ENCODE measurements at regions not wholly inside any gene's neighbourhood (a gene's known extent, or its start where the extent isn't known, plus 50 kb on each side); places are given as distances from the start of the nearest gene placed in this dataset.

DNA sequence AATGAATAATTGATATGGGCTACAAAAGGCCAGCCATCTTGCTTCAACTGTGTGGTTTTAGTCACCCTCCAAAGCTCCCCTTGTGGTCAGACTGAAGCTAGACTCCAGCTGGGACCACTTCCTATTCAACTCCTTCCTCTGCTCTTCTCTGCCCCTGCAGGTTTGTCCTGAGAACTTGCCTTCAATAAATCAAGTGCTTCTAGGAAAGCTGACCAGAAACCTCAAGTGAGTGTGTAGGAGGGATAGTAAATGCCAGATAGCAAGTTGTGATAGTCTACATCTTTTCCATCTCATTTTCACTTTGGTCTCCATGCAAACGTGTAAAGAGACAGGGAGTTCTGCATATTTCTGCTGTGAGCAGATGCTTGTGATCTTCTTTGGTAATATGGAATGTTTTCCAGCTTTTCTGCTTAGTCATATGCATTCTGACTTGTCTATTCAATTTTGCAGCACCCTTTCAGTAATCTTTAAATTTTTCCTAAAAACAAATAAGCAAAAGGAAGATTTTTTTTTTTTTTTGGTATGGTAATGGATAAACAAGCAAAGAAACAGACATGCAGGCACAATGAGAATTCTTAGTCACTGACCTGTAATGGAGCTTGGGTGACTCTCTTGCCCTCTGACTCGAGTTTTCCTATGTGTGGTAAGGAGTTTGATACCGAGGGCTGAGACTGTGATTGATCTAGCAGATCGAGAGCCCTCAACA, 201.3 kb upstream of the BTBD3 start:
- peak; percentile 97 for FAIRE-seq

DNA sequence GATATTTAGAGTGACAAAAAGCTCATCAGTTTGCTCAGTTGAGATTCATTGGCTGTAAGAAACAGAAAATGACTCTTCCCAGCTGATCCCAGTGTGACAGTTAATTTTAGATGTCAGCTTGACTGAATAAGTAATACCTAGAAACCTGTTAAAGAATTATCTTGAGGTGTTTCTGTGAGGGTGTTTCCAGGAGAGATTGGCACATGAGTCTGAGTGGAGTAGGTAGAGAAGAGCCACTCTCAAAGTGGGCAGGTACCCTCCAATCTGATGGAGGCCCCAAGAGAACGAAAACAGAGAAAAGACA, 200.8 kb upstream of the BTBD3 start:
- FAIRE-seq: no peak

DNA sequence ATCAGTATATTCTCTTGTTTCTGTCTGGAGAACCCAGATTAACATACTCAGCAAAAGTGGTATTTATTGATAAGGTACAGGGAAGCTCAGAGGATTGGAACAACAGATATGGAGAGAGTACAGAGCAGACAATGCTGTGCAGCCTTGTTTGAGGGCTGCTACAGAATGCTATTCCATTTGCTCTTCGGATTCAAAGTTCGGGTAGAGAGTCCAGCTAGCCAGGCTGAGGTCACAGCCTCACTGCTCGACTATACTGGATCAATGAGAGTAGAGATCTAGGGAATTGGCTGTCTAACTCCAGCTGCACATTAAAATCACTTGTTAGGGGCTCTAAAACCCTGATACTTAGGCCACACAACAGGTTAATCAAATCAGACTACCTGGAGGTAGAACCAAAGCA, 200.1 kb upstream of the BTBD3 start:
- no peak for FAIRE-seq

DNA sequence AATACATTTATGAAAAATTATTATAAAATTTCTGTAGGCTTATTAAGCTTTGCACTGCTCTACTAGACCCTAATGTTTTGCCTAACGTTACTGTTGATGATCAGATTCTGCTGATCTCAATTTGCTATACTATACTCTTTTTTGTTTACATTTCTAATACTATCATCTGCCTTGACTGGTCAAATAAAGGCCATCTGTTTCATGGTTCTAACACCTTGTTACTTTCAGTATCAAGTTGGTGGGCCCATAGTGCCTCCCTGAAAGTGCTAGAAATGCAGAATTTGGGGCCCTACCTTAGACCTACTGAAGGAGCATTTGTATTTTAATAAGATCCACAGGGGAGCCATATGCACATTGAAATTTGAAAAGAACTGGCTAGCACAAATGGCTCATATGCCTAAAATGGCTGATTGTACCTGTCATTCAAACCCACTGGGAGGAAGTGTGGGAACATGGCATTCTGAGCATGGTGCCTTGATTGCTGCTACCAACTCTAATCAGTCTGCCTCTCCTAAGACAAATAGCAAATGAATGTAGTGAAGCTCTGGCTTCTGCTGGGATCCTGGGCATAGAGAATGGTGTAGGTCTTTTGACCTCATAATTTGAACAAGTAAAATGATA, 199.1 kb upstream of the BTBD3 start:
- FAIRE-seq: peak; percentile 95

DNA sequence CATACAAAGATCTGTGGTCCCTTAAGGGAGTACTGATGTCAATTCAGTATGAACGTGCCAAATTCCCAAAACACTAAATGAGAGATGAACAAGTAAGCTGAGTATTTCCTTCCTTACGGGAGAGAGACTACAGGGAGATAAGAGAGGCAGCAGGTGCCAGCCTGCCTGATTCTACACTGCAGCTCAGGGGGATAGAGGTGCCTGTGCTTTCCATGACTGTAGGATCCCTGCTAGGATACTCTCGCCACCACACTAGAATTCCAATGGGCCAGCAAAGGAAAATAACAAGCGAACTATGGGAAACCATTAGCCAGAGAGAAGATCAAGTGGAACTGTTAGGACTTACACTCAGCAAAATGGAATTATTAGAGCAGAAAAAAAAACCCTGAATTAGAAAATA, 198.5 kb upstream of the BTBD3 start:
- FAIRE-seq: no peak

DNA sequence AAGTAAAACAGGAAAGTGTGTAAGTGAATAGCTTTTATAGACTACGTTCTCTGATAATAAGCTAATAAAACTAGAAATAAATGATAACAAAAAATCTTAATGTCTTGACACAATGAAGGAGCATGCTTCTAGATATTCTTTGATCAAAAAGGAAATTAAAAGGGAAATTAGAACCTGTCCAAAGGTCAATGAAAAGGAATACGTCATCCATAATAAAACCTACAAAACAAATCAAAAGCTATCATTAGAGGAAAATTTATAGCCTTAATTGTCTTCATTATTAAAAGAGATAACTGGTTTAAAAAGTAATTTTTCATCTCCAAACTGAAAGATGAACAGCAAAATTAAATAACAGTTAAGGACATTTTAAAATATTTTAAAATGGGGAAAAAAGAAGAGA, 196.3 kb upstream of the BTBD3 start:
- no peak for FAIRE-seq

DNA sequence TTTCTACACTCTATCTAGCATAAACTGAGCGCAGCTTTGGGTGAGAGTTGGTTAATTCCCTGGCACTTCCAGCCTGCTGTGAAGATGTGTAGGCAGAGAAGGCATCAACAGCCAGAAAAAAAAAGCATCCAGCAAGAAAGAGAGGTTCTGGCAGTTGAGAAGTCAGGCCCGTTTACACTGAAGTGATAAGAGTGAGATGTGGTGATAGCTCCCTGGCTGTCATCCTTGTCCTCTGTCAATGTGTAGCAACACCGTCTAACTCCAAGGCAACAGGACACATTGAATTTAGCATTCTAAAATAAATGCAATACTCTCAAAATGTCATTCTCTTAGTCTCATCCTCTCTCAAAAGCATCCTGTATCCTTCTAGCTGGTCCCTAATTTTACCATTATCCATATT, 193.6 kb upstream of the BTBD3 start:
- no peak for FAIRE-seq

DNA sequence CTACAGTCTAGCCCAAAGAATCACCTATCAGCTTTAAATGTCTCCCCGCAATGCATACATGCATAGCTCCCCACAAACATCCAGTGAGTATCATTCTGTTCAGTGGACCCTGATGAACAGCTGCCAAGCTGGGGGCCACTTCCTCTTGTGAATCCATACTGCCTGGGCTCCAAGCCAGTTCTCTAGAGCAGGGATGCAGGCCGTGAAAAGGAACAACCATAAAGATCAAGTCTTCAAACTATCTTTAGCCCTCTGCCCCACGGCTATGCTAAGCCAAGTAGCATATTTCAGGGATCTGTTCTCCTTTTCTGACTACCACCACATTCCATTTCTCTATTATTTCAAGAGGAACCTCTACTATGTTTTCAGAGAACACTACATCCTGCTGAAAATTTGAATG, 191.7 kb upstream of the BTBD3 start:
- no peak for FAIRE-seq

DNA sequence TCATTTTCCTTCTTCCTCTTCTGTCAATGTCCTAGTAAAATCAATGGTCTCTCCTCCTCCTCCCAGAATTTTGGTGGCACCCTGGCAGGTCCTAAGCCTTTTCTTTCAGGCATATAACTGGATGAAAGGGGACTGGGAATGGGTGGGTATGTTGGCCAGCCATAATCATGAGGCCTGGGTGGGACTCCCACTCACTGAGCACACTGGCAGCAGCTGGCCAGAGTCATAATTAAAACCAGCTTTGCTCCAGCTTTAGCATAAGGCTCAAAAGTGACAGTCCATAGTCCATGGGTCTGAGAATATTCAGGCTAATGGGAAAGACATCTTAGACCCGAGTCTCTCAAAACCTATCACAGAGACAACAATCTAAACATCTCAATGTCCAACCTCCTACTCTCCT, 190.0 kb upstream of the BTBD3 start:
- no peak for FAIRE-seq

DNA sequence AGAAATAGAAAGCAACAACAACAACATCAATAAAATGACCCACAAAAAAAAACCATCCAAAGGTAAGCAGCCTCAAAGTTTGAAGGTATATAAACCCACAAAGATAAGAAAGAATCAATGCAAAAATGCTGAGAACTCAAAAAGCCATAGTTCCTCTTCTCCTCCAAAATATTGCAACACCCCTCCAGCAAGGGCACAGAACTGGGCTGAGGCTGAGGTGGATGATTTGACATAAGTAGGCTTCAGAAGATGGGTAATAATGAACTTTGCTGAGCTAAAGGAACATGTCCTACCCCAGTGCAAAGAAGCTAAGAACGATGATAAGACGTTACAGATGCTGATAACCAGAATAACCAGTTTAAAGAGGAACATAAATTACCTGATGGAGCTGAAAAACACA, 188.8 kb upstream of the BTBD3 start:
- no peak for FAIRE-seq

DNA sequence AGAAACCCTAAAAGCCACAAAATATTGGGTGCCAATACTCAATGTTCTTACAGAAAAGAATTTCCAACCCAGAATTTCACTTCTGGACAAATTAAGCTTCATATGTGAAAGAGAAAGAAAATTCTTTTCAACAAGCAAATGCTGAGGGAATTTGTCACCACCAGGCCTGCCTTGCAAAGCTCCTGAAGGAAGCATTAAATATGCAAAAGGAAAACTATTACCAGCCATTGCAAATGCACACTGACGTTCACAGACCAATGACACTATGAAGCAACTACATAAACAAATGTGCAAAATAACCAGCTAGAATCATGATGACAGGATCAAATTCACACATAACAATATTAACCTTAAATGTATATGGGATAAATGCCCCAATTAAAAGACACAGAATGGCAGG, 187.9 kb upstream of the BTBD3 start:
- FAIRE-seq: no peak

DNA sequence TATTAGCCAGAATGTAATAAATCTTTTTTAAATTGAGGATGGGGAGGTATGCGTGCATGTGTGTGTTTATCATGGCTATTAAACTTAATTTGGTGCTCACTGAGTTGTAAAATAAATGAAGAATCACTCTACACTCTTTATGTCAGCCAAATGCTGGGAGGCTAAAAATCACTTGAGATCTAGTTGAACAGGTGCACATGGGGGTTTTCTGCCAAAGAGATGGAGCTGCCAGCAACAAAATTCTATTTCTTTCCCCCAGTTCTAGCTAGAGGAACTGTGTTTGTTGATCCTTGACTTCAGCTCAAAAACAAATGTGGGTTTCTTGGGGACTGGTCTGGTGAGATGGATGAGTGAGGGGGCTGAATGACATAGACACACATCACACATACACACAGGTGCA, 183.3 kb upstream of the BTBD3 start:
- FAIRE-seq: peak; percentile 93

DNA sequence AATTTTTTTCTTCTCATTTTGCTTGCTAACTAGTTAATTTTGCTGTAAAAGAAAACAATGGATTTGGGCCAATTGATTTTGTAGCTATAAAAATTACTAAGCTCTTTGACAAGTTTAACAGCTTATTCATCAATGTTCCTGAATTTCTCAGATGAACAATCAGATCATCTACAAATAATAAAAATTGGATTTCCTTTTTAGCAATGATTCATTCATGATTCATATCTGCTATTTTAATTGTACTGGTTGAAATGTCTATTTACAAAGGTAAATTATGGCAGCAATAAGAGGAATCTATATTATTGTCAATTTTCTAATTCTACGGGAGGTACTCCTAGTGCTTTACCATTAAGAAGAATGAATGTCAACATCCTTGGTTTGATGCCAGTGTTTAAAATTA, 178.8 kb upstream of the BTBD3 start:
- FAIRE-seq: no peak

DNA sequence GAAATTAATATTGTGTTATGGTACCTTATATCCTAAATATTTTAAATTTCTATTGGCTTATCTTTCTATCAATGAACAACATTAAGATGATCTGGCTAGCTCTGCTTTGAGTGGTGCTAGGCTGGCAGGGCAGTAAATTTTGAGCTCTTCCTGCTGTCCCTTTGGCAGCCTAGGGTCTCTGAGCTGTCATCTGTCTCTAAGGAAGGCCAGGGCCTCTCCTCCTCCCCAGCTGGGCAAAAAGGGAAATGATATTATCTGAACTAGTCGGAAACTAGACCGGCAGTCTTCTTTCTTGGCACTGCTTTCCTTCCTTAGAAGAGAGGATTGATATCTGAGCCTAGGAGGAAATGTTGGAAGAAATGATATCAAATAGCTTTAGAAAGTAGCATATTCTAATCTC, 176.7 kb upstream of the BTBD3 start:
- no peak for FAIRE-seq

DNA sequence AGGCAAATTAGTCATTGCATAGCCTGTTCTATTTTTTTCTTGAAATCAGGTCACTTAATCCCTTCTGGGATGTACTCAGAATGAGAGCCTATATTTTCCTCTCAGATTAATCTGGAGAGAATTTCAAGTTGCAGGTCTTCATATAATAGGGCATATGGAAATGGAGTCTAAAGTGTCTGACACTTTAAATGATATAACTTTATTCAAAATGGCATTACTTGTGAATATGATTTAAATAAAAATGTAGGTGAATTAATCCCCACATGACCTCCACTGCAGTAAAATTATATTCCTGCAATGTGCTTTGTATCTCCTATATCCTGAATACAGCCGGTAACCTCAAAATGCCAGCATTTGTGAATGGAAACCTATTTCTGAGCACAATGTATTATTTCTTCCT, 172.5 kb upstream of the BTBD3 start:
- no peak for FAIRE-seq

DNA sequence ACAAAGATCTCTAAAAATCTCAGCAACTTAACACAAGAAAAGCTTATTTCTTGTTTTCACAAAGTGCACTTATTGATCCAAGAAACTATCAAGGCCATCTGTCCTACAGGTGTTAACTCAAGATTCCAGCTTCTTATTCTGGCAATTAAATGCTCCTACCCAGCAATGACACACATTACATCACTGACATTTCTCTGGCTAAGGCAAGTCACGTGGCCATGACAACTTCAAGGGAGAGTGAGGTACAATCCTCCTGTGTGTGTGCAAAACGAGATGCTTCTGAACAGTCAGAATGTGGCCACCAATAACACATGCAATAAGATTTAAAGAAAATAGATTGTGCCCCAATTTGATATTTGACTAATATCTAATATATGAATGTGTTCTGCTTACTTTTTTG, 169.3 kb upstream of the BTBD3 start:
- FAIRE-seq: no peak

DNA sequence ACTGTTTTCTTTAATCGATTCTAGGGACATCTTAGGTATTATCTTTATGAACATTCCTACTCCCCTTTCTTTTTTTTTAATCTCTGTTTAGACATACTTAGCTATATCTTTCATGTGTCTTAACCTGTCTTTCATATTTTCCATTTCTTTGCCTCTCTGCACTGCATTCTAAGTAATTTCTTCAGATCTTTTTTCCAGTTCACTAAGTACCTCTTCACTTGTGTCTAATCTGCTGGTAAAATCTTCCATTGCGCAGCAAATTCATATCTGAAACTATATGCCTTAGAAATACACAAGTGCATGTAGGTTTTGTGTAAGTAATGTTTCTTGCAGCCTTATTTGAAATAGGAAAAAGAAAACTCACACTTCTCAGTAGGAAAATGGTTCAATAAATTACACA, 165.4 kb upstream of the BTBD3 start:
- FAIRE-seq: no peak

DNA sequence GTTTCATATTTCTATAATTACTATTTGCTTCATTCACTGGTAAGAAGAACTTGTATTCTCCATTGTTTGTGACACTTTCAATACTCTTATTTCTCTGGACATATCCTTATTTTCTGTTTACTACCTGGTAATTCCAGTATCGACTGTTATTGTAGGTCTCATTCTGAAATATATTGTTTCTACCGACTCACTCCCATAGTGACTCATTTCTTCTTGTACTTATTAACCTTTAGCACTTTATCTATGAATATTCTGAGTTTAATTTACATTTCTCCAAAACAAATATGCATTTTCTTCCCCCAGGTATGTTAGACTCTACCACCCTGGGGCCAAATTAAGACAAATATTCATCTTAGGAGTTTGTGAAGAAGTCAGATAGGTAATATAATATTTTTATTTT, 164.5 kb upstream of the BTBD3 start:
- FAIRE-seq: no peak

DNA sequence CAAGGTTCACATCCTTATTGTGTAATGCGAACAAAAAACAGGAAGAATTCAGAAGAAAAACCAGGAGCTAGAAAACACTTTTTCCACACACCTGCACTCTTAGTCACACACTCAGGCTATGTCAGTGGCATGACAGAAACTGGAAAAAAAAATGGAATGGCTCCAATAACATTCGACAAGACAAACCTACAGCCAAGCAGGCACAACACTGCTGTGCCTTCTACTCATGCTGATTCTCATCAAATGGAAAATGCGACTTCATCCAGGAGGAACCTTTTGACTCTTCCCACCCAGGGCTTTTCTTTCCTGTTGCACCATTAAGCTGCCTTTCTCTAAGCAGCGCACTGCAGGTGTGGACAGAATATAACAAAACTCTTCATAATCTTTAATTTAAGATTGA, 163.2 kb upstream of the BTBD3 start:
- FAIRE-seq: no peak

DNA sequence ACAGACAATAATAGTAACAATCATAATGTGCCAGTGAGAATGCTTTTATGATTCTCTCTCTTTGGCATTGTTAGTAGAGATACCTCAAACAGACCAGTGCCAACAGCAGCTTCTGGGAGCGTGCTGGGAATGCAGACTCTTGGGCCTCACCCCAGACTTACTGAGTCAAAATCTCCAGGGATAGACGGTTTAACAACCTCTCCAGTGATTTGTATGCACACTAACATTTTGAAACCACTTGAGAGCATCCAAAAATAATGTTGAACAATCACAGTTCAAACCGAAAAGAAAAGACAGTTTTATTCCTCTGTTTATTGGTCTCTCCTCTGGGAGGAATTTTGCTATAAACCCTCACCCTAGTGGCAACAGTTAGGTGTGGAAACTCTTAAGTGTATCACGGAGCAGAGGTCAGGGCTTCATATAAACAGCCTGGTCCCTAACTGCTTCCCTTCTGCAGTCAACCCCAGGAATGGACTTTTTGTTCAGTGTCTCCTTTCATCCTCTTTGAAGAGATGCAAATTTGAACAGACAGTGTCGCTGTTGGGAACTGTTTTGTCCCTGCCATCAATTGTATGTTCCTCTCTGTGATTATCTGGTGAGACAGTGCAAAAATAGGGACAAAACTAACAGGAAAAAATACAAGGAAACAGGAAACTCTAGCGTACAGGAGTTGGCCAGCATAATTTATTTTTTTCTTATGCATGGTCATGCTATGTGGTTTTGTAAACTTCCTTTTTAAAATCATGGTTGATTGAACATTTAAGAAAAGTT, 162.4 kb upstream of the BTBD3 start:
- no peak for FAIRE-seq

DNA sequence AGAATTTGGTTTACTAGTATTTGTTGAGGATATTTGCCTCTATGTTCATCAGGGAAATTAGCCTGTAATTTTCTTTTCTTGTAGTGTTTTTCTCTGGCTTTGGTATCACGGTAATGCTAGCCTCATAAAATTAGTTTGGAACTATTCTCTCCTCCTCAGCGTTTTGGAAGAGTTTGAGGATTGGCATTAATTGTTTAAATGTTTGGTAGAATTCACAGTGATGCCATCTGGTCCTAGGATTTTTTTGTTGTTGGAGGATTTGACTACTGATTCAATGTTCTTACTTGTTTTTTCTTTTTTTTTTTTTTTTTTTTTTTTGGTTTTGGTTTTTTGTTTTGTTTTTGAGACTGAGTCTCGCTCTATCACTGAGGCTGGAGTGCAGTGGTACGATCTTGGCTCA, 156.2 kb upstream of the BTBD3 start:
- no peak for FAIRE-seq

DNA sequence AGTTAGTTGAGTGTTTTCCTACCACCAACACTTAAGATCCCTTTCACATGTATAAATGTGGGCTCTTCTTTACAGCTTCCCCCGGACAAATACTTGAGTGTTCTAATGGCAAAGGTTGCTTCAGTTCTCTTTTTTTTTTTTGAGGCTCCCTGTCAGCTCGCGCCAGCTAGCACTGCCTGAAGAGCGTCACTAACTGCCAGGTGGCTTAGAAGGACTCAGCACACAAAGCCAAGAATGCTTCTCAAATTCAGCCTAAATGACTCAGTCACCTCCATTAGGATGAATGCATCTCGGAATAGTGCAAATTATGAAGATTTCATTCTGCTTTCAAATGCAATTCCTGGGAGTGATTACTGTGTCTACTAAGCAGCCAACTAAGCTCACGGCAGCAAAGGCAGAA, 150.7 kb upstream of the BTBD3 start:
- FAIRE-seq: peak; percentile 60

DNA sequence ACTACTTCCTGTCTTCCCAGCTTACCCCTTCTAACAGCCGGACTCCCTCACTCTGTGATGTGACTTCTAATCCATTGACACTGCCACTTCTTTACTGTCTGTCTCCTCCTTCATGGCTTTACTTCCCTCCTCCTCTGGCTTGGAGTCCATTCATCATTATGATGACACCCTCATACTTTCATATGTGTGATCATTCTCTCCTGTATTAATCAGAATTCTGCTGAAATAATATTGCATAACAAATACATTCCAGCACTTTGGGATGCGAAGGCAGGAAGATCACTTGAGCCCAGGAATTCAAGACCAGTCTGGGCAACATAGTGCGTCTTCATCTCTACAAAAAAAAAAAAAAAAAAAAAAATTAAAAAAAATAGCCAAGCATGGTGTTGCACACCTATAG, 147.9 kb upstream of the BTBD3 start:
- FAIRE-seq: no peak

DNA sequence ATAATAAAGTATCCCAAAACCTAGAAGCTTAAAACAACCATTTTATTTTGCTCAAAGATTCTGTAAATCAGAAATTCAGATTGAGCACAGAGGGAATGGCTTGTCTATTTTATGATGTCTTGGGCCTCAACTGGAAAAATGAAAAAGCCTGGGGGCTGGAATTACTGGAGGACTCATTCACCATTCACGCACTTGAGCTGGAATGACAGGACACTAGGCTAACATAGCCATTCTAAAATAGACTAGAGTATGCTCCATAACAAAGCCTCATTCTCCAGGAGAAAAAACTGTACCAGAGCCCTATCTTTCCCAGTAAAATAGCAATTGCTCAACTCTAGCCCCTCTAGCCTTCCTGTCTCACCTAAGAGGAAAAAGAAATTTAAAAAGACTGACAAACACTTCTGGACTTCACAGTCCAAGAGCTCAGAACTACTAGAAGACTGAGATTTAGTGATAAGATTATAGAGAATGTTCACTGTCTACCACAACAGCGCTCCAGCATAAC, 145.4 kb upstream of the BTBD3 start:
- FAIRE-seq: no peak

DNA sequence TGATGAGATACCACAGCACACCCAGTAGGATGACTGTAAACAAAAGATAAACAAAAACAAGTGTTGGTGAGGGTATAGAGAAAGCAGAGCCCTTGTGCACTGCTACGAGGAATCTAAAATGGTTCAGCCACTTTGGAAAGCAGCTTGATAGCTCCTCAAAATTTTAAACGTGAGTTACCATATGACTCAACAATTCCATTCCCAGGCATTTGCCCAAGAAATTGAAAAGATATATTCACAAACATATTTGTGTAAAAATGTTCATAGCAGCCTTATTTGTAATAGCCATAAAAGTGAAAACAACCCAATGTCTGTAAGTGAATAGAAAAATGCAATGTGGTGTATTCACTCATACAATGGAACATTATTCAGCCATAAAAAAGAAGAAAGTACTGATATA, 141.0 kb upstream of the BTBD3 start:
- no peak for FAIRE-seq

Measured in islet of Langerhans (tissue), 1 donor.